ENCODE measurements at regions not wholly inside any gene's neighbourhood (a gene's known extent, or its start where the extent isn't known, plus 50 kb on each side); places are given as distances from the start of the nearest gene placed in this dataset.

DNA sequence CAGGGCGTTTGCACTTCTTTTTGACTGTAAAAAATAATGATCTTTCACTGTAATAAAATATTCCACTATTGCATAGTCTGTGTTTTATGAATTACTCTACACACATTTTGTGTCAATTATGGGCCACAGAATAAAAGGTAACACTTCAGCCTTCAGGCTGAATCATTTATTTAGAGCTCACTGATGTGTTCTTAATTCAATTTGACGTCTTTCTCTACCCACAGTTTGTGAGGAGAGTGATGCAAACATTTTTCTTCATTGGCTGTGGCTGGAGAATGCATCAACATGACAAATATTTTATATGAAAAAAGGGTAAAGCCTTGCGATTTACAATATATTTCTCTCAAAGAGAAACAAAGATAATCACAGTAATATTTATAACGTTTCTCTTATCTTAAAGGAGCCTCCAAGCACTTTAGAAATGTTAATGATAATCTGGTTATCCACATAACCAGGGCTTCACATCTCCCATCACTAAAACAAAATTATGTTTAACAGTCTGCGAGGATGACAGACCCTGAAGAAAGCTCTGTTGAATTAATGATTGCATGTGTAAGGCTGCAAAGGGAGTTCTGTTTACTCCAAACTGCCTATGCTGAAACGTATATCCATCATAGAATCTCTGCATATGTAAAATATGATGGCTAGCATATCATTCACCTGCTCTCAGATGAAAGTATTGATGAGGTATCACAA, 951.3 kb downstream of the ZPLD1 start:
- no peak for DNase-seq

DNA sequence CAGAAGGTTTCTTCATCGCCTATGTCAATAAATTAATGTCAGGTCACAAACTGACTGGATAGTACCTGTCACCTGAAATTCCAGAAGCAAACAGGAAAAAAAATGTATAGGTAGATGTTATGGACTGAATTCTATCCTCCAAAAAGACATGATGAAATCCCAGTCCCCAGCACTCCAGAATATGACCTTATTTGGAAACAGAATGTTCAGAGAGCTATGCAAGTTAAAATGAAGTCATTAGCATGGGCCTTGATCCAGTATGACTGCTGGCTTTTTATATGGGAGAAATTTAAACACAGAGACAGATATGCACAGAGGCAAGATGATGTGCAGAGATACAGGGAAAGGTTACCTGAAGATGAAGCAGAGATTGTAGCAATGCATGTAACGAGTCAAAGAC, 953.4 kb downstream of the ZPLD1 start:
- no peak for DNase-seq

DNA sequence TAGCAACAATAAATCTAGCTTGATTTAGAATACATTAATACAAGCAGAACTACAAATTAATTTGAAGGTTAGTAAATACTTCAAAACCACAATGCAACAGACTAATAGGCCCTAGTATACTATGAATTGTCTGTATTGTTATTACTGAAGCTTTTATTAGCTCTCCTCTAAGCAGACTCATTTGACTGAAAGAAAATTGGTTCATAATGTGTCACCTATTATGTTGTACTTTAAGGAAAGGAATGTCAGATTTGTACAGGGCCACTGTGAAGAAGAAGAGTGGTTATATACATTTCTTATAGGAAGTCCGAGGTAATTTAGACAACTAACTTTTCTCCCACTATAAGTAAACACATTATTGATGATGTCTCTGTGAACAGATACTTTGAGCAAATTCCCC, 954.5 kb downstream of the ZPLD1 start:
- no peak for DNase-seq

- DNase-seq = no peak
These were observed 958.8 kb downstream of the ZPLD1 start for GRCh38 chr3:103393395-103394186.

- no peak for DNase-seq
These were observed 968.4 kb downstream of the ZPLD1 start for GRCh38 chr3:103403191-103403590.

DNA sequence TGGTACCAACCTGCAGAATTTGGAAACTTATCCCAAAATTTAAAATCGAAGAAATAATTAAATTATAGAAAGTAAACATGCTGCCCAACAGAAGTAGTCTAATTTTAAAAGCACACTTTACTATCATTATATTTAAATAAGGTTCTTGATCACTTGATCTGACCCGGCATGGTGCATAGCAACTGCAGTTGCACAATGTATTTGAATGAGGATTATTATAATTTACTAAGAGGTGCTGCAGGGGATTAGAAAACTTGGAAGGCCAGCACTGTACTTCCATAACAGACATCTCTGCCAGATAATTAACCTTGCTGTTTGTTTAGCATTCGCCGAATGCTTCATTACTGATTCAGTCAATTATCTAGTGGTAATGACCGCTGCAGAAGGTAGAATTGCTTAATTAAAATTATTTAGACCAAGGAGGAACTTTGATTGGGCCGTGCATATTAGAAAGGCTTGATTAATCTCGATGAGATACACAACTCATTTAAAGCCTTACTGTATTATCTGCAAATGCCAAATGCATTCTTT, 971.6 kb downstream of the ZPLD1 start:
- no peak for DNase-seq

DNA sequence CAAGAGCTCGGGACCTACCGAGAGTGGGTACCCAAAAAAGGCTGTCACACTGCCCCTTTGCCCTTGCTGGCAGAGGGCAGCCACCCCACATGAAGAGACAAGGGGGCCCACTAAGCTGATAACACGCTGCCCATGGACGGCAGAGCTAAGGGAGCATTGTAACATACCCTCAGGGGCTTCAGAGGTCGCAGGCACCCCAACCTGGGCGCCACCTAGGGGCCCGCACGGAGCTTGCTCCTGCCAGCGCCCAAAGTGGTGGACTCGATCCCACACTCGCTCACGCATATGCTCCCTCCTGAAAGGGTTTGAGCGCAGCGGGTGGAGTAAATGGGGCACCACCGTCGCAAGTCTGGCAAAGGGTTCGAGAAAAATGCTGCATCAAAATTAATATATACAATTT, 975.4 kb downstream of the ZPLD1 start:
- no peak for DNase-seq

DNA sequence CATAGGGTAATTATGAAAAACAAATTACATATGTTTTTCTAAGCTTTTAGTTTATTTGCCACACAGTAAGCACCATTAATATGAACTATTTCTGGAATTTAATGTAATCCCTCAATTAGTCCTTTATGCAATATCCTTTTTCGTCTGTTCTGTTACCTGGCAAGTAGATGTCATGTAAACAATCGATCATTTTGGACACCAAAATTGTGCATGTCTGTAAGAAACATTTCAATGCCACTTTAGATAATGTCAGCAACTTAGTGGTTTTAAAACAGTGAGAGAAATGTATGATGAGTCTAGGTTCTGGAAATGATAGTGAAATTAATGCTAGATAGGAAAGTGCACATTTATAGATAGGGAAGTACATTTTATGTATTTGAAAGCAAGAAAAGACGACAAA, 986.6 kb downstream of the ZPLD1 start:
- DNase-seq = no peak

- DNase-seq = no peak
These were observed 1003.1 kb downstream of the ZPLD1 start for GRCh38 chr3:103437883-103438282.

- DNase-seq = no peak
These were observed 1005.9 kb downstream of the ZPLD1 start for GRCh38 chr3:103440539-103441203.

DNA sequence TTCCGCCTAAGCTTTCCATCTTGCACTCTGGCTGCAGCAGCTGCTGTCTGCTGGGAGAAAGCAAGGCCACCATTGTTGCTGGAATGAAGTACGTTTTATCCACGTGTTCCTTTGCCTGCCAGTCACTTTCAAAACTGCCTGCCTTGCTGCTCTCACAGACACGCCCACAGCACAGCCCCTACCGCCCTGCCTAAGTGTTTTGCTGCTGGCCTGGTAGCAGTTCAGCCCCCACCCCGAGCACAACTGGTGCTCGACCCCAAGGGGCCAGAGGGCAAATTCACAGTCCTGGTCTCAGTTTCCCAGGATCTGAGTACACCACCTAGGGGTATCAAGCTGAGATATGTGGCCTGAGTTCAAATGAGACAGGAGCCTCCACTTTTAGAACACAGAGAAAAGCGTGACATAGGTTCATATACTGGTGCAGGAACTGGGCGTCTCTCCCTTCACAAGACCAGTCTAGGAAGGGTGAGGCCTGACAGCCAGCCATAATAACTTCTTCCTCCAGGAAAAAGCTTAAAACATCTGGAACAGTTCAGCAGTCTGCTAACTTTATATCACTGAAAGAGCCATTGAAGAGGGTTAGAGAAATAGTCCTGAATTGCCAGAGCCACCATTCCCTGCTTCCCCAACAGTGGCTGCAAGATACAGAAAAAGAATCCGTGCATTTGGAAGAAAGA, 1012.3 kb downstream of the ZPLD1 start:
- no peak for DNase-seq

- DNase-seq = no peak
These were observed 1018.3 kb downstream of the ZPLD1 start for GRCh38 chr3:103453152-103453551.

- no peak for DNase-seq
These were observed 1025.0 kb downstream of the ZPLD1 start for GRCh38 chr3:103459815-103460214.

DNA sequence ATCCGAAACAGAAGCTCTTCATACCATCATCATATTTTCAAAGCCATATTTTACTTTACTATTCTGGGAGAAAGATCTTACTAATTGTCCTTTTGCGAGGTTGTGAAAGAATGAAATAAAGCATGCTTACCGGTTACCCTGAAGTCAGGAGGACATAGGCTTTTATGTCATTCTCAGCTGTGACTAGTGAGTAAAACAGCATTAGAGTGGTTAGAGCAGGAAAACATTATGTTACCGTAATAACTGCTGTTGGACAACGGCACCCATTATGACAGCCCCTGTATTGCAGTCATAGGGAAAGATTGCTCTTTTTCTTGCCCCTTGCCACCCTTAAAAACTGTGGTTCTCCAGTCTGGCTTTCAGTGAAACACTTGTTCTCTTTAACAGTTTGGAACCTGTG, 1035.7 kb downstream of the ZPLD1 start:
- DNase-seq = no peak

DNA sequence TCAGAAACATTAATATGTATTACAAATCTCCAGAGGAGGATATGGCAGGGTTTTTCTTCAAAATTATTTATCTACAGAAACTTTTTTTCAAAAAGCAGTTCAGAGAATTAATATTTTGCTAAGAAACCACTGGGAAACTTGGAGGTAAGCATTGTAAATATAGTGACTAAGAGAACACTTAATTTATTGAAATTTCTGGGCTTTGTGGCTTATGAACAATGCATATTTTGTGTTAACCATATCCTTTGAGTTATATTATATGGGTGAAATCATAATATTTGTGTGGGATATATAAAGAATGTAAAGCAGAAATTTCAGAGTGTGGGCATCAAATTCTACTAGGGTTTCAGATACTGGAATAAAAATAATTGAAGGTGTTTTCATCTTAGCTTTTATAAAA, 1059.2 kb downstream of the ZPLD1 start:
- DNase-seq = no peak

- DNase-seq = no peak
These were observed 1059.7 kb downstream of the ZPLD1 start for GRCh38 chr3:103494512-103494911.

GRCh38 chr3:103495186-103495585, 1060.4 kb downstream of the ZPLD1 start:
- no peak for DNase-seq

DNA sequence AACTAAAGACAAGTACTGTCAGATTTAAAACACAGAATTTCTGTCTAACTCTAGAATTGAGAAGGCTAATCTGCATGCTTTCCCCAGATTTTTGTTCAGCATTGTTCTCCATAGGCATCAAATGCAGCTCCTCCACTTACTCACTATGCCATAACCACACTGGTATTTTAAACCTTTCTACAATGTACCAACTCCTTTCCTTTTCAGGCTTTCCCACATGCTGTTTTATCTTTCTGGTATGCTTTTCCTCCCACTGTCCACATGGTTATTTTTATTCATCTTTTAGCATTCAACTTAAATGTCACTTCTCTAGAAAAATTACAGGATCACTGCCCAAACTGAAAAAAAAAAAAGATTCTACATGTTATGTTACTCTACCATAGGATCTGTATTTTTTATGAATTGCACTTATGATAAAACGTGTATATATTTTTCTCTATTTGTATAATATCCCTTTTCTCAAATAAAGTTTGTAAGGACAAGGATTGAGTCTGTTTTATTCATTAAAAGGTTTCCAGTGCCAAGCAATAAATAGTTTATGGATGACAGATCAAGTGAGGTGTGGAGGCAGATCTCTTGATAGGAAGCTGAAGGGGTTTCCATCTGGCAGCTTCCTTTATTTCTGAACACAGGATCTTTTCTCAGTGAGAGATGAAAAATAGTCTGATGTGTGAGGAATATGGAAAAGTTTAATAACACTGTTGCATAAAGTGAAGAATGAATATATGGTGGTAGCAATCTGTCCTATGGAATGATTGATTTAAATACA, 1064.5 kb downstream of the ZPLD1 start:
- no peak for DNase-seq

DNA sequence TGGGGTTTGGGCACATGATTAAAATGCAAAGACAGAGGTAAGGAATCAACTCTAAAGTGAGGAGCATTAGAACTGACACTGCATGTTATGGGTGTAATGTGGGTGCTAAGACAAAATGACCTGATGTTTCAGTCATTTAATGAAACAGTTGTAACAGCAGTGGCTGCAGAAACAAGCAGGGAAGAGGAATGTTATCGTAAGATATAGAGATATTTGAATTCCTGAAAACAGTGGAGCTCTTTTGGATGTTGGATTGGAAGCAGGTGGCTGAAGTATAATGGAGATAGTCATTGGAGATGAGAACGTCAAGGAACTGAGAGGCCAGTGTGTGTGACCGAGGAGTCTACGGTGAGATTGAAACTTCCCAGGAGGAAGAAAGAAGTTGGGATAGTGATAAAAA, 1065.2 kb downstream of the ZPLD1 start:
- DNase-seq = no peak

- DNase-seq = no peak
These were observed 1075.9 kb downstream of the ZPLD1 start for GRCh38 chr3:103510760-103511159.

DNA sequence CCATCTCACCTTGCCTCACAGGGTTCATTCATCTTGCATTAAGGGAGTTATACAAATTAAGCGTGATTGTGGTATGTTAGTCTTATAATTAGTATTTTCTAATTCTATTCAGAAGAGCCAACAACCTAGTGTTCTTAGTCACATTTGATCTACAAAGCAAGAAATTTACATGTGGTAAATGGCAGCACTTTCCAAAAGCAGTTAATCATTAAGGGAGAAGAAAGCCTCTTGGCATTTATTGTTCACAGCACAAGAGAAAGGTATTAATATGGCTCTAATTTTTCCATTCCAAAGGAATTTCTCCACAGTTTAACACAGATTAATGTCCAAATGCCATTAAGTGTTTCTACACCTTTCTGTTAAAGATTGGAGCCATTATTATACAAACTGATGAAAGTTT, 1077.1 kb downstream of the ZPLD1 start:
- no peak for DNase-seq

DNA sequence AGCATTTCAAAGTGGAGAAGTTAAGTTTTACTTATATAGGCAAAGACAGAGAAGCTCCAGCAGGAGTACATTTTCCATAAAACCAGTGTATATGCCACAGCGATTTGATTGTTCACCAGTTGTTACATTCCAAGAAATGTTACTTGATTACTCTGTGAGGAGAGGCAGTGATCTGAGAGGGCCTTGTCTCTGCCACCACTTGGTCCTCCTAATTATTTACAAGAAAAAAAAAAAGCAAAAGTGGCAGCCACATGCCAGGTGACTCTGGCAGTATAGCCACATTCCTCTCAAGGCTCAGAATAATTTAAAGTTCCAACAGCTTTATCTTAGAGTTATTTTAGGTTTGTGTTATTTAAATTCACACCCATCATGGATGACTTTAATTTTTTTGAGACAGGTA, 1077.8 kb downstream of the ZPLD1 start:
- no peak for DNase-seq

All from activated effector memory CD4-positive, alpha-beta T cell treated with Interleukin-2 at 50 U/mL for 16 hours (primary cell).